Neural crest cell (in vitro differentiated cells): ENCODE measurements at regions not wholly inside any gene's neighbourhood (a gene's known extent, or its start where the extent isn't known, plus 50 kb on each side); places are given as distances from the start of the nearest gene placed in this dataset.
"Not testable (repeated sequence)": the region's sequence is repeated elsewhere in the genome, so short reads cannot be mapped to it uniquely, and the experiment has no call there.

Experiments
- DNase-seq: peaks from one replicate; pipeline ENCODE4 v3.0.0; 2021; ENCODE audit warnings: low read depth, mixed read lengths, low spot score
- H3K27ac Mint-ChIP-seq: one replicate; pipeline ENCODE4 v1.8.0; 2021; ENCODE audit warnings: mild to moderate bottlenecking, mixed read lengths; ENCODE audit not compliant: unreplicated experiment
- H3K27me3 Mint-ChIP-seq: 2 replicates; pipeline ENCODE4 v1.8.0; 2021; ENCODE audit warnings: low read depth, mild to moderate bottlenecking, mixed read lengths
- H3K36me3 Mint-ChIP-seq: 2 replicates; pipeline ENCODE4 v1.8.0; 2021; ENCODE audit warnings: low read depth, mild to moderate bottlenecking, mixed read lengths
- H3K4me1 Mint-ChIP-seq: 2 replicates; pipeline ENCODE4 v1.8.0; 2021; ENCODE audit warnings: mixed read lengths
- H3K4me3 Mint-ChIP-seq: one replicate; pipeline ENCODE4 v1.8.0; 2021; ENCODE audit warnings: mild to moderate bottlenecking, mixed read lengths
- H3K9me3 Mint-ChIP-seq: 2 replicates; pipeline ENCODE4 v1.8.0; 2021; ENCODE audit warnings: mixed read lengths
- TF ChIP-seq, protein P1 (sequence below): fragments of 200-600 bp; sonication (generic); conservative IDR thresholded peaks from 2 replicates; pipeline ENCODE4 v1.5.0; 2021; ENCODE audit warnings: antibody characterized with exemption, mild to moderate bottlenecking

- H3K27ac Mint-ChIP-seq, result no peak overlapping the region
Observed at GRCh38 chr14:105682956-105683570, 156.7 kb downstream of the TMEM121 start.

GRCh38 chr14:105684056-105684455 lies 157.7 kb downstream of the TMEM121 start:
- H3K9me3 Mint-ChIP-seq, result peaks cover 18% of the 10 kb centered on the region
- H3K4me3 Mint-ChIP-seq, H3K27ac Mint-ChIP-seq, H3K27me3 Mint-ChIP-seq, H3K4me1 Mint-ChIP-seq, DNase-seq: not testable (repeated sequence)
- H3K36me3 Mint-ChIP-seq, result peaks cover 19% of the 10 kb centered on the region

More at GRCh38 chr14:105682956-105683570, 156.7 kb downstream of the TMEM121 start:
- no peak overlapping the region for H3K4me3 Mint-ChIP-seq
- no peaks in the 10 kb centered on the region for H3K4me1 Mint-ChIP-seq
- DNase-seq, result no peak
- peaks cover 13% of the 10 kb centered on the region for H3K9me3 Mint-ChIP-seq
- H3K27me3 Mint-ChIP-seq, result no peaks in the 10 kb centered on the region
- TF ChIP-seq, protein P1, sequence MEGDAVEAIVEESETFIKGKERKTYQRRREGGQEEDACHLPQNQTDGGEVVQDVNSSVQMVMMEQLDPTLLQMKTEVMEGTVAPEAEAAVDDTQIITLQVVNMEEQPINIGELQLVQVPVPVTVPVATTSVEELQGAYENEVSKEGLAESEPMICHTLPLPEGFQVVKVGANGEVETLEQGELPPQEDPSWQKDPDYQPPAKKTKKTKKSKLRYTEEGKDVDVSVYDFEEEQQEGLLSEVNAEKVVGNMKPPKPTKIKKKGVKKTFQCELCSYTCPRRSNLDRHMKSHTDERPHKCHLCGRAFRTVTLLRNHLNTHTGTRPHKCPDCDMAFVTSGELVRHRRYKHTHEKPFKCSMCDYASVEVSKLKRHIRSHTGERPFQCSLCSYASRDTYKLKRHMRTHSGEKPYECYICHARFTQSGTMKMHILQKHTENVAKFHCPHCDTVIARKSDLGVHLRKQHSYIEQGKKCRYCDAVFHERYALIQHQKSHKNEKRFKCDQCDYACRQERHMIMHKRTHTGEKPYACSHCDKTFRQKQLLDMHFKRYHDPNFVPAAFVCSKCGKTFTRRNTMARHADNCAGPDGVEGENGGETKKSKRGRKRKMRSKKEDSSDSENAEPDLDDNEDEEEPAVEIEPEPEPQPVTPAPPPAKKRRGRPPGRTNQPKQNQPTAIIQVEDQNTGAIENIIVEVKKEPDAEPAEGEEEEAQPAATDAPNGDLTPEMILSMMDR, result no peak
- H3K36me3 Mint-ChIP-seq, result peaks cover 14% of the 10 kb centered on the region

GRCh38 chr14:105684597-105684996 lies 158.2 kb downstream of the TMEM121 start:
- H3K9me3 Mint-ChIP-seq, result peaks cover 21% of the 10 kb centered on the region
- not testable (repeated sequence) for H3K27ac Mint-ChIP-seq, H3K4me1 Mint-ChIP-seq, DNase-seq, H3K27me3 Mint-ChIP-seq, H3K4me3 Mint-ChIP-seq
- peaks cover 21% of the 10 kb centered on the region for H3K36me3 Mint-ChIP-seq

GRCh38 chr14:105685003-105685402 lies 158.6 kb downstream of the TMEM121 start:
- peaks cover 25% of the 10 kb centered on the region for H3K36me3 Mint-ChIP-seq
- H3K27ac Mint-ChIP-seq, result no peak overlapping the region
- H3K9me3 Mint-ChIP-seq, result peaks cover 25% of the 10 kb centered on the region
- no peaks in the 10 kb centered on the region for H3K4me1 Mint-ChIP-seq
- DNase-seq, result no peak
- no peak overlapping the region for H3K4me3 Mint-ChIP-seq
- no peaks in the 10 kb centered on the region for H3K27me3 Mint-ChIP-seq
- TF ChIP-seq, protein P1, result no peak

- H3K4me3 Mint-ChIP-seq, H3K27ac Mint-ChIP-seq, H3K27me3 Mint-ChIP-seq, H3K4me1 Mint-ChIP-seq, DNase-seq: not testable (repeated sequence)
- Mint-ChIP-seq H3K36me3 (peaks cover 31% of the 10 kb centered on the region), H3K9me3 (peaks cover 31% of the 10 kb centered on the region)
Observed at GRCh38 chr14:105685605-105686004, 159.2 kb downstream of the TMEM121 start.

GRCh38 chr14:105686050-105686449 lies 159.7 kb downstream of the TMEM121 start:
- H3K27me3 Mint-ChIP-seq, H3K4me1 Mint-ChIP-seq, DNase-seq, H3K27ac Mint-ChIP-seq, H3K4me3 Mint-ChIP-seq: not testable (repeated sequence)
- Mint-ChIP-seq H3K9me3 (peaks cover 36% of the 10 kb centered on the region), H3K36me3 (peaks cover 36% of the 10 kb centered on the region)

GRCh38 chr14:105686462-105687170 lies 160.2 kb downstream of the TMEM121 start:
- peaks cover 36% of the 10 kb centered on the region for H3K9me3 Mint-ChIP-seq
- not testable (repeated sequence) for DNase-seq

DNA sequence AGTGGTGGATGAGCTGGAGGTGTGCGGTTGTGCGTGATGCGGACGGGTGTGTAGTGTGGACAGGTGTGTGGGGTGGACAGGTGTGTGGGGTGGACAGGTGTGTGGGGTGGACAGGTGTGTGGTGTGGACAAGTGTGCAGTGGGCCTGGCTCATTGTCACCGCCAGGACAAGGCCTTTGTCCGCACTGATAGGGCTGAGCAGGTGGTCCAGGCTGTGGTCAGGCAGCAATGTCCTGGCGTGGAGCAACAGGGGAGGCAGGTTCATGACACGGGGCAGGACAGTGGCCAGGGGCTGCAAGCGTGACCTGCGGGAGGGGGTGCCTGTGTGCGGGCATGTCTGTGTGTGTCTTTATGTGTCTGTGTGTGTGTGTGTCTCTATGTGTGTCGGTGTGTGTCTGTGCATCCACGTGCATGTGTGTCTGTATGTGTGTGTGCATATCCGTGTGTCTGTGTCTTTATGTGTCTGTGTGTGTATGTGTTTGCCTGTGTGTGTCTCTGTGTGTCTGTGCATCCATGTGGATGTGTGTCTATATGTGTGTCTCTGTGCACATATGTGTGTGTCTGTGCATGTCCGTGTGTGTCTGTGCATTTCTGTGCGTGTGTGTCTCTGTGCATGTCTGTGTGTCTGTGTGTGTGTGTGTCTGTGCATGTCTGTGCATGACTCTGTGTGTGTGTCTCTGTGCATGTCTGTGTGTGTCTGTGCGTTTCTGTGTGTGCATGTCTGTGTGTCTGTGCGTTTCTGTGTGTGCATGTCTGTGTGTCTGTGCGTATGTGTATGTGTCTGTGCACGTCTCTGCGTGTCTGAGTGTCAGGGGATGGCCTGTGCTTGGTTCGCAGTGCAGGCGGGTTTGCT lies 161.0 kb downstream of the TMEM121 start:
- not testable (repeated sequence) for H3K4me1 Mint-ChIP-seq, H3K4me3 Mint-ChIP-seq, H3K27me3 Mint-ChIP-seq, H3K27ac Mint-ChIP-seq, DNase-seq
- peaks cover 36% of the 10 kb centered on the region for H3K9me3 Mint-ChIP-seq
- H3K36me3 Mint-ChIP-seq, result peaks cover 36% of the 10 kb centered on the region

More at GRCh38 chr14:105686462-105687170, 160.2 kb downstream of the TMEM121 start:
- H3K27me3 Mint-ChIP-seq, H3K4me3 Mint-ChIP-seq, H3K4me1 Mint-ChIP-seq, H3K27ac Mint-ChIP-seq: not testable (repeated sequence)
- peaks cover 36% of the 10 kb centered on the region for H3K36me3 Mint-ChIP-seq

- H3K27ac Mint-ChIP-seq, H3K4me3 Mint-ChIP-seq, H3K27me3 Mint-ChIP-seq, DNase-seq, H3K4me1 Mint-ChIP-seq: not testable (repeated sequence)
- Mint-ChIP-seq H3K36me3 (peaks cover 36% of the 10 kb centered on the region), H3K9me3 (peaks cover 36% of the 10 kb centered on the region)
Observed at GRCh38 chr14:105688023-105688351, 161.6 kb downstream of the TMEM121 start.

GRCh38 chr14:105688664-105689221 lies 162.4 kb downstream of the TMEM121 start:
- peaks cover 37% of the 10 kb centered on the region for H3K9me3 Mint-ChIP-seq
- not testable (repeated sequence) for H3K4me1 Mint-ChIP-seq, DNase-seq, H3K4me3 Mint-ChIP-seq, H3K27ac Mint-ChIP-seq, H3K27me3 Mint-ChIP-seq
- peaks cover 38% of the 10 kb centered on the region for H3K36me3 Mint-ChIP-seq
